Superior temporal gyrus (tissue), 1 donor: ENCODE measurements at regions not wholly inside any gene's neighbourhood (a gene's known extent, or its start where the extent isn't known, plus 50 kb on each side); places are given as distances from the start of the nearest gene placed in this dataset.
"Not testable (repeated sequence)": the region's sequence is repeated elsewhere in the genome, so short reads cannot be mapped to it uniquely, and the experiment has no call there.

Experiments
- DNase-seq: peaks from one replicate; pipeline ENCODE4 v3.0.0-alpha.2; 2016; ENCODE audit errors: extremely low spot score

- DNase-seq: no peak
Observed at GRCh38 chr14:22262881-22263280, 326.1 kb downstream of the DAD1 start.

- peak; percentile 27 for DNase-seq
Observed at GRCh38 chr14:22255017-22255950, 333.7 kb downstream of the DAD1 start.

DNA sequence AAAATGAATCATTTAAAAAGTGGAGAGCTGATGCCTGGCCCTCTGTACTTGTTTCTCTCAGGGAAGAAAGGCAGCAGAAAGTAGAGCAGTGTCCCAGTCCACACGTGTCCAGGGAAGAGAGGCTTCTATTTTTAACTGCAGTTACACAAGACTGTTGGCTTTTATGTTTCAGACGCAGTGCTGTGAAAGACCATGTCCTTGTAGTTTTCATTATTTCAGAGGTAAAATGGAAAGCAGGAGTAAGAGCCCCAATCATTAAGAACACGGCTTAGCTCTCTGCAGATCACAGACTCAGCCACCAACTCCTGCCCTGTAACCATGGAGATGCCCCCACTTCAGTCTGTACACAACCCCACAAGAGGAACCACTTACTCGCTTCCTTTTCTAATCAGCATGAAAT is 336.3 kb downstream of the DAD1 start:
- DNase-seq: peak; percentile 45

- DNase-seq: no peak
Observed at GRCh38 chr14:22251090-22251489, 337.9 kb downstream of the DAD1 start.

GRCh38 chr14:22249770-22250169 is 339.3 kb downstream of the DAD1 start:
- no peak for DNase-seq

GRCh38 chr14:22243971-22244581 is 344.9 kb downstream of the DAD1 start:
- DNase-seq: no peak

DNA sequence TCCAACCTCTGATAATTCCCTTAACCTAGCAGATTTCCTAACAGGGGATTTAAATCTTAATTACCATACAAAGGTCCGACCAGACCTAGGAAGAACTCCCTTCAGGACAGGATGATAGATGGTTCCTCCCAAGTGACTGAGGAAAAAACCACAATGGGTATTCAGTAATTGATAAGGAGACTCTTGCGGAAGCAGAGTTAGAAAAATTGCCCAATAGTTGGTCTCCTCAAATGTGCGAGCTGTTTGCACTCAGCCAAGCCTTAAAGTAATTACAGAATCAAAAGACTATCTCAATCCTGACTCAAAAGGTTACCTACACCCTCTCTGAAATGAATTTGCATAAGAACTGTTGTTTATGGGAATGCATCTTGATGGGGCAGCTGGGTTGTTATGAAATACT is 350.7 kb downstream of the DAD1 start:
- DNase-seq: not testable (repeated sequence)

DNA sequence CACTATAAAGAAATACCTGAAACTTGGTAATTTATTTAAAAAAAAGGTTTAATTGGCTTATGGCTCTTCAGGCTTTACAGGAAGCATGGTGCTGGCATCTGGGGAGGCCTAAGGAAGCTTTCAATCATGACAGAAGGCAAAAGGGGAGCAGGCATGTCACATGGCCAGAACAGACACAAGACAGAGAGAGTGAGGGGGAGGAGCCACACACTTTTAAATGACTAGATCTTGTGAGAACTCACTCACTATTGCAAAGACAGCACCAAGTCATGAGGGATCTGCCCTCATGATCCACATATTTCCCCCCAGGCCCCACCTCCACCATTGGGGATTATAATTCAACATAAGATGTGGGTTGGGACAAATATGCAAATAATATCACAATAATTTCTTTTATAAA is 355.6 kb downstream of the DAD1 start:
- DNase-seq: no peak

GRCh38 chr14:22232933-22233332 is 356.1 kb downstream of the DAD1 start:
- DNase-seq: no peak

- no peak for DNase-seq
Observed at GRCh38 chr14:22232486-22232885, 356.5 kb downstream of the DAD1 start.

DNA sequence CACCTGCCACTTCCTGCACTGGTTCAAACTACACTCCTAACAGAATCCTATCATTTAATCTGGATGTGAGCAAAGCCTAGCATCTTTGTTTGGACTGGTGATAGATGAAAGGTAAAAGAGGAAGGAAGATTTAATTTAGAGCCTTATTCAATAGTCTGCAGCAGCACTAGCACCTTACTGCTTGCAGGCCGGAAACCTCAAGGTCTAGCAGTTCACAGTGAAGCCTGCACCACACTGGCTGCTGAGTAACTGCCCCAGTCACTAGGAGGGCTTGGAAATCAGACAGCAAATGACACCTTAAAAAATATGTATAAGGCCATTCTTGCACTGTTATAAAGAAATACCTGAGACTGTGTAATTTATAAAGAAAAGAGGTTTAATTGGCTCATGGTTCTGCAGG is 358.0 kb downstream of the DAD1 start:
- DNase-seq: no peak

DNA sequence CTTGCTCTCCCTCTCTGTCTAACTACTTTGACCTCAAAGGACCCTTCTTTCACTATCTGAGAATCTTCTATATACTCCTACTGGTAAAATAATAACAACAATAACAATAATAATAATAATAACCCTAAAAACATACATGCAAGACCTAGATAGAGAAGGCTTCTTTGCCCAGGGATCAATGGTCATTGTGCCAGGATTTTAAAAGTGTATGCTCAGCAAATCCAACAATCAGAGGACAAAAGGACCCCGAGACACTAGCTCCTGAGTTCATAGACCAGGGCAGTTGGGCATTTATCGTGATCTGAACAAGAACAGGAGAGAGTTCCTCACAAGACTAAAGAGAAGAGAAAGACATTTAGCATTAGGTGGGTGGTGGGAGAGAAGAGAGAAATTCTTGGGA is 358.5 kb downstream of the DAD1 start:
- DNase-seq: no peak

- DNase-seq: no peak
Observed at GRCh38 chr14:22227084-22227483, 361.9 kb downstream of the DAD1 start.

DNA sequence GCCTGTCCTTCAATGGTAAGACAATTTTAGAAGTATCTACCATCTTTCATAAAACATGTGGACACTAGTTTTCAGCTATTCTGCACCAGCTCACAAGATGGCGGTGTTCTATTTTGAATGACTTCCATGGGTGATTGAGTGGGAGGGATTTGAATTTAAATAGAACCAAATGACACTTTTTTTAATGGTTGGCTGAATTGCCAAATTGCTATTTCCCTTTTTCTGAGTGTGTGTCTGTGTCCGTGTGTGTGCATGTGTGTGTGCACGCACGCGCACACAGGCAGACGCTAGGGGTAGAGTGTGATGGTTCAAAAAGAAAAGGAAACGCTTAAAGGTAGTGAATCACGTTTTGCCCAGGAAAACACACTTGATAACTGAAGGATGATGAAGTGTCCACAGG is 362.6 kb downstream of the DAD1 start:
- DNase-seq: no peak

DNA sequence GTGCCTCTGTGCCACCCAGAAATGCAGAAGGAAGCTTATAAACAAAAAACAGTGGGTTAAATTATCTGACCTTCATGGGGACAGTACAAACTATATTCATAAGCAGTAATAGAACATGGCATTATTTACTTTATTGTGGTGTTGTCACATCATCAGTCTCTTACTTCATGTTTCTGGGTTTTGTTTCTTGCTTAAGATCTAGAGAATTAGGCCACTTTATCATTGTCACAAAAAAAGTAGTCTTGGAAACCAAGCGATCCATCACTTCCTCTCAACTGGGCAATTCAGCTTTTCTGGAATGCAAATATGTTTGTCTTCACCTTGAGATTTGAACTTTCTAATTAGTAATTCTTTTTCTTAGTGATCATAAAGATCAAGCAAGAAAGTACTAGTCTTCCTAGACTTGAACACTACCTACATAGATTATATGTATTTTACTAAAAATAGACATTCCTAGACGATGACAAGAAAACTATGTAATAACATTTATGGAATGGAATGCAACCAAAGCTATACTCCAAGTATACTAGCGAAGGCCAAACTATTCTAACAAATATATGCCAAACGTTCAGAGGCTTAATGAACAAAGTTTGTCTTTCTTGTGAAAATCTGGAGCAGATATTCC is 363.4 kb downstream of the DAD1 start:
- no peak for DNase-seq

- no peak for DNase-seq
Observed at GRCh38 chr14:22221508-22221907, 367.5 kb downstream of the DAD1 start.

- DNase-seq: no peak
Observed at GRCh38 chr14:22220427-22220826, 368.6 kb downstream of the DAD1 start.

DNA sequence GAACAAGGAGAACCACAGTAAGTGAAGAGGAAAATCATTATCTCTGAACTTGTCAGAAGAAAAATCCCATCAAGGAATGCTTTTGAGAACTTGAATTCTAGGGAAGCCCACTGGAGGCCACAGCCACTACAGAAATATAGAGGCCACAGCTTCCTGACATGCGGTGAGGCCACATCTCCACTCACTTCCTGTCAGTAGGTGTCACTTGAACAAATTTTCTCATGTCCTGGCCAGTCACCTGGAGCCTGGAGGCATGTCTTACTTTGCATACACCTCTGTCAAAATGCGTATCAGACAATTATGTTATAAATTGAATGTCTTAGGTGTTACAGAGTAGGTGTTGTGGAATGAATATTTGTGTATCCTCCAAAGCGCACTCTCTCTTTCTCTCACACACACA is 370.3 kb downstream of the DAD1 start:
- no peak for DNase-seq

DNA sequence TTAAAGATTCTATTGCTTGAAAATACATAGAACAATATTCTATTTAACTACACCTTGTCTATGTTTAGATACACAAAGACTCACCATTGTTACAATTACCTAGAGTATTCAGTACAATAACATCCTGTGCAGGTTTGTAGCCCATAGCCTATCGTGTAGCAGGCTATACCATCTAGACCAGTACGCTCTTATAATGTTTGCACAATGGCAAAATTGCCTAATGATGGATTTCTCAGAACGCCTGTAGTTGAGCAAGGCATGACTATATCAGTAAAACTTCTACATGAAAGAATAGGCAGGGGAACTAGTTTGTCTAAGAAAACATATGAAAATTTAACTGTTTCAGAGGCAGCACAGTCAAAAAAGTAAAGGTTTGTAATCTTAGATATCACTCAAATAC is 375.9 kb downstream of the DAD1 start:
- DNase-seq: no peak

- DNase-seq: no peak
Observed at GRCh38 chr14:22210906-22211305, 378.1 kb downstream of the DAD1 start.

DNA sequence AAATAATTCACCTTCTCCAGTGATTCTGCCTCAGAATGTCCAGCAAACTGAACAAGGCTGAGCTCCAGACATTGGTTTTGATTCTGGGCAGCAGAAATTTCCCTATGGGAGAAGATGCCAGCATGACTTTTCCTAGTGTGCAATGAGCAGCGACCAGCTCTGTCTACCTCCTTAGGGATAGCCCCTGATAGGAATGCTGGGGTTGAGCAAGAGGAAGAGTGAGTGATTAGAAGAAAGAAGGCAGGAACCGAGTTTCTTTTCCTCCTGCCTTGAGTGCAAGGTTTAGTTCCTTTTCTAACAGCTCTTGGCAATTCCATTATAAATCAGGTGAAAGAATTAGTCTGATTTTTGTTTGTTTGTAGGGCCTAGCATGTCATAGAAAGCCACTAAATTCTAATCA is 379.0 kb downstream of the DAD1 start:
- no peak for DNase-seq

DNA sequence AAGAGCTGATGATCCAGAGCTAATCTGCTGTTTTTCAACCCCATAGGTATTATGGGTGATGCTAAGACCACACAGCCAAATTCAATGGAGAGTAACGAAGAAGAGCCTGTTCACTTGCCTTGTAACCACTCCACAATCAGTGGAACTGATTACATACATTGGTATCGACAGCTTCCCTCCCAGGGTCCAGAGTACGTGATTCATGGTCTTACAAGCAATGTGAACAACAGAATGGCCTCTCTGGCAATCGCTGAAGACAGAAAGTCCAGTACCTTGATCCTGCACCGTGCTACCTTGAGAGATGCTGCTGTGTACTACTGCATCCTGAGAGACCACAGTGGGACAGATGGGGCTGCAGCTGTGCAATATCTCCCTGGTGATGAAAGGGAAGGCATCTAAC is 386.0 kb downstream of the DAD1 start:
- no peak for DNase-seq

DNA sequence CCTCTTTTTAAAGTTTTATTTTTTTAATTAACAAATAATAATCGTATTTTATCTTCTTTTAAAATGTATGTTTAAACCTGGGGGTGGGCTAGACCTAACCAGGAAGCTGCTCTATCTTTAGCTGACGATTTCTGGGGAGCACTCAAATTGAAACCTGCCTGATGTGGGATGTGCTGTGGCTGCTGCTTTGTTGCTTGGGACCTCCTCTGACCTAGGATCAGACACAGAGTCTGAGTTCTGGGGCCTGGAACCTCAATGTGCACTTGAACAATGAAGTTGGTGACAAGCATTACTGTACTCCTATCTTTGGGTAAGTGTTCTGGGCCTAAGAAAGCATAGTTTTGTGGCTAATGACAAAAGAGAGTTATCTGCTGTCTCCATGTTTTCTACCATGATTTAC is 386.7 kb downstream of the DAD1 start:
- DNase-seq: no peak
